HepG2 (cell line): ENCODE measurements at regions not wholly inside any gene's neighbourhood (a gene's known extent, or its start where the extent isn't known, plus 50 kb on each side); places are given as distances from the start of the nearest gene placed in this dataset.

Experiments used
- MAZ ChIP-seq, 2 experiments: sonication (generic) in 1 of 2; formaldehyde crosslinking in 1 of 2; IDR thresholded peaks; 2 replicates each; pipeline versions ENCODE4 v1.5.0 to v1.6.1; 2012 to 2020; ENCODE audit warnings: low read depth in 2 of 2, mild to moderate bottlenecking in 2 of 2, borderline replicate concordance in 1 of 2, improper control_type of control experiment in 1 of 2, low read length in 1 of 2, missing genetic modification reagents in 1 of 2, moderate library complexity in 1 of 2
- REL ChIP-seq: sonication (generic); formaldehyde crosslinking; conservative IDR thresholded peaks from 2 replicates; pipeline ENCODE4 v1.8.0; 2022; ENCODE audit warnings: mild to moderate bottlenecking, missing genetic modification reagents, moderate library complexity
- SIX1 ChIP-seq: sonication (generic); formaldehyde crosslinking; IDR thresholded peaks from 2 replicates; pipeline ENCODE4 v1.4.0; 2020; ENCODE audit warnings: missing genetic modification reagents, borderline replicate concordance
- ZNF205 ChIP-seq: IDR thresholded peaks from 2 replicates; pipeline ENCODE4 v1.6.1; 2018; ENCODE audit warnings: missing biosample characterization, missing genetic modification reagents
- ZNF335 ChIP-seq: sonication (generic); formaldehyde crosslinking; IDR thresholded peaks from 2 replicates; pipeline ENCODE4 v1.4.0; 2020; ENCODE audit warnings: missing genetic modification reagents
- ZNF446 ChIP-seq: sonication (generic); formaldehyde crosslinking; IDR thresholded peaks from 2 replicates; pipeline ENCODE4 v1.5.0; 2020; ENCODE audit warnings: mild to moderate bottlenecking, missing genetic modification reagents
- TF ChIP-seq, protein P1 (sequence below): sonication (generic); formaldehyde crosslinking; IDR thresholded peaks from 2 replicates; pipeline ENCODE4 v1.5.0; 2020; ENCODE audit warnings: mild to moderate bottlenecking, missing genetic modification reagents, borderline replicate concordance
- TF ChIP-seq, protein P2 (sequence below): IDR thresholded peaks from 2 replicates; pipeline ENCODE4 v1.6.1; 2016; ENCODE audit warnings: mild to moderate bottlenecking
- TF ChIP-seq, protein P3 (sequence below): sonication (generic); formaldehyde crosslinking; IDR thresholded peaks from 2 replicates; pipeline ENCODE4 v1.4.0; 2020; ENCODE audit warnings: mild to moderate bottlenecking, missing genetic modification reagents
- TF ChIP-seq, protein P4 (sequence below): sonication (generic); formaldehyde crosslinking; IDR thresholded peaks from 2 replicates; pipeline ENCODE4 v1.4.0; 2020; ENCODE audit warnings: missing genetic modification reagents
- TF ChIP-seq, protein P5 (sequence below): IDR thresholded peaks from 2 replicates; pipeline ENCODE4 v1.6.1; 2018; ENCODE audit warnings: missing genetic modification reagents, mild to moderate bottlenecking, missing compliant biosample characterization
- TF ChIP-seq, protein P6 (sequence below): sonication (generic); formaldehyde crosslinking; IDR thresholded peaks from 2 replicates; pipeline ENCODE4 v1.5.0; 2020; ENCODE audit warnings: mild to moderate bottlenecking, missing genetic modification reagents, borderline replicate concordance

DNA sequence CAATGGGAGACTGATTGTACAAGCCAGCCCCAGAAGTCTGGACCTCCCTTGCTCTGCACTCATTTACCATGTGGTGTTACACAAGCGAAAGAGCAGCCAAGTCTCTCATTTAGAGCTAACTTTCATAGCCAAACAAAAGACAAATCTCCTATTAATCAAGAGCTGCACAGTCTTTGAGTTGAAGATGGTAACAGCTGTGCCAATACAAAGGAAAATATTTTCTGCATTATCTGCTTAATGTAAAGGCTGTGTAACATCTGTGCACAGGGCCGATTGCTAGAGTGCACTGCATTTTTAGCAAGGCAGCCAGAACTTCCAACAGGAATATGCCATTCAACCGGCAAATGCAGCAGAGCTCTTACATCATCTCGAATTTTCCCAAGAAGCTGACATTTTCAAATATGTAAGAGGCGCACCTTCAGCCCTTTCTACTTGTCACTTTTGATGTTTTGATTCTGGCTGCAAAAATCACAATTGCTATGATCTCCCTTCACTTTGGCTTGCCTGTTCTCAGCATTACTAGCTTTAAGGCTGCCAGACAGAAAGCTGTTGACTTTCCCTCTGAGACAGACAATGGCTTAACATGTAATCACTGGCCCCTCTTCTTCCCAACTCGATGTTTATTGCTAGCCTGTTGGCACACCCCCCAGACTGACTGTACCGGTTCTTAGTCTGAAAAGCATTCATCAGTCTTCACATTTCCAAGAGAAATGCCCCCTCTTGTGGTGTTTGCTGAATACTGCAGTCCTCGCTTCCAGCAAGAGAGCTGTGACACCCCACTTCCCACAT, 96.9 kb upstream of the TANK start (continued):
- TF ChIP-seq, protein P1, sequence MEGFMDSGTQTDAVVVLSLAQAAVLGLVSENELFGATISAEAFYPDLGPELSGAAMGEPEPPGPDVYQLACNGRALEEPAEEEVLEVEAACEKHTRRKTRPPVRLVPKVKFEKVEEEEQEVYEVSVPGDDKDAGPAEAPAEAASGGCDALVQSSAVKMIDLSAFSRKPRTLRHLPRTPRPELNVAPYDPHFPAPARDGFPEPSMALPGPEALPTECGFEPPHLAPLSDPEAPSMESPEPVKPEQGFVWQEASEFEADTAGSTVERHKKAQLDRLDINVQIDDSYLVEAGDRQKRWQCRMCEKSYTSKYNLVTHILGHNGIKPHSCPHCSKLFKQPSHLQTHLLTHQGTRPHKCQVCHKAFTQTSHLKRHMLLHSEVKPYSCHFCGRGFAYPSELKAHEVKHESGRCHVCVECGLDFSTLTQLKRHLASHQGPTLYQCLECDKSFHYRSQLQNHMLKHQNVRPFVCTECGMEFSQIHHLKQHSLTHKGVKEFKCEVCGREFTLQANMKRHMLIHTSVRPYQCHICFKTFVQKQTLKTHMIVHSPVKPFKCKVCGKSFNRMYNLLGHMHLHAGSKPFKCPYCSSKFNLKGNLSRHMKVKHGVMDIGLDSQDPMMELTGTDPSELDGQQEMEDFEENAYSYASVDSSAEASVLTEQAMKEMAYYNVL (CRISPR knock-in tag): no peak
- TF ChIP-seq, protein P2, sequence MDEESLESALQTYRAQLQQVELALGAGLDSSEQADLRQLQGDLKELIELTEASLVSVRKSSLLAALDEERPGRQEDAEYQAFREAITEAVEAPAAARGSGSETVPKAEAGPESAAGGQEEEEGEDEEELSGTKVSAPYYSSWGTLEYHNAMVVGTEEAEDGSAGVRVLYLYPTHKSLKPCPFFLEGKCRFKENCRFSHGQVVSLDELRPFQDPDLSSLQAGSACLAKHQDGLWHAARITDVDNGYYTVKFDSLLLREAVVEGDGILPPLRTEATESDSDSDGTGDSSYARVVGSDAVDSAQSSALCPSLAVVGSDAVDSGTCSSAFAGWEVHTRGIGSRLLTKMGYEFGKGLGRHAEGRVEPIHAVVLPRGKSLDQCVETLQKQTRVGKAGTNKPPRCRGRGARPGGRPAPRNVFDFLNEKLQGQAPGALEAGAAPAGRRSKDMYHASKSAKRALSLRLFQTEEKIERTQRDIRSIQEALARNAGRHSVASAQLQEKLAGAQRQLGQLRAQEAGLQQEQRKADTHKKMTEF (CRISPR knock-in tag): 0 out of 2 replicates have a peak, but pooled peaks have one; percentile 38
- no peak for TF ChIP-seq ZNF446 (CRISPR knock-in tag)
- no peak for TF ChIP-seq ZNF335
- TF ChIP-seq, protein P3, sequence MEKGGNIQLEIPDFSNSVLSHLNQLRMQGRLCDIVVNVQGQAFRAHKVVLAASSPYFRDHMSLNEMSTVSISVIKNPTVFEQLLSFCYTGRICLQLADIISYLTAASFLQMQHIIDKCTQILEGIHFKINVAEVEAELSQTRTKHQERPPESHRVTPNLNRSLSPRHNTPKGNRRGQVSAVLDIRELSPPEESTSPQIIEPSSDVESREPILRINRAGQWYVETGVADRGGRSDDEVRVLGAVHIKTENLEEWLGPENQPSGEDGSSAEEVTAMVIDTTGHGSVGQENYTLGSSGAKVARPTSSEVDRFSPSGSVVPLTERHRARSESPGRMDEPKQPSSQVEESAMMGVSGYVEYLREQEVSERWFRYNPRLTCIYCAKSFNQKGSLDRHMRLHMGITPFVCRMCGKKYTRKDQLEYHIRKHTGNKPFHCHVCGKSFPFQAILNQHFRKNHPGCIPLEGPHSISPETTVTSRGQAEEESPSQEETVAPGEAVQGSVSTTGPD (CRISPR knock-in tag): no peak
- TF ChIP-seq, protein P4, sequence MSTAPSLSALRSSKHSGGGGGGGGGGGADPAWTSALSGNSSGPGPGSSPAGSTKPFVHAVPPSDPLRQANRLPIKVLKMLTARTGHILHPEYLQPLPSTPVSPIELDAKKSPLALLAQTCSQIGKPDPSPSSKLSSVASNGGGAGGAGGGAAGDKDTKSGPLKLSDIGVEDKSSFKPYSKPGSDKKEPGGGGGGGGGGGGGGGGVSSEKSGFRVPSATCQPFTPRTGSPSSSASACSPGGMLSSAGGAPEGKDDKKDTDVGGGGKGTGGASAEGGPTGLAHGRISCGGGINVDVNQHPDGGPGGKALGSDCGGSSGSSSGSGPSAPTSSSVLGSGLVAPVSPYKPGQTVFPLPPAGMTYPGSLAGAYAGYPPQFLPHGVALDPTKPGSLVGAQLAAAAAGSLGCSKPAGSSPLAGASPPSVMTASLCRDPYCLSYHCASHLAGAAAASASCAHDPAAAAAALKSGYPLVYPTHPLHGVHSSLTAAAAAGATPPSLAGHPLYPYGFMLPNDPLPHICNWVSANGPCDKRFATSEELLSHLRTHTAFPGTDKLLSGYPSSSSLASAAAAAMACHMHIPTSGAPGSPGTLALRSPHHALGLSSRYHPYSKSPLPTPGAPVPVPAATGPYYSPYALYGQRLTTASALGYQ (CRISPR knock-in tag): no peak
- TF ChIP-seq ZNF205 (CRISPR knock-in tag): no peak
- TF ChIP-seq REL: no peak
- no peak for TF ChIP-seq MAZ (IDR thresholded peaks at IDR 0.05; ENCODE audit: borderline replicate concordance, low read depth, low read length)
- no peak for TF ChIP-seq MAZ (CRISPR knock-in tag; IDR thresholded peaks at IDR 0.05; ENCODE audit: low read depth)
- TF ChIP-seq, protein P5, sequence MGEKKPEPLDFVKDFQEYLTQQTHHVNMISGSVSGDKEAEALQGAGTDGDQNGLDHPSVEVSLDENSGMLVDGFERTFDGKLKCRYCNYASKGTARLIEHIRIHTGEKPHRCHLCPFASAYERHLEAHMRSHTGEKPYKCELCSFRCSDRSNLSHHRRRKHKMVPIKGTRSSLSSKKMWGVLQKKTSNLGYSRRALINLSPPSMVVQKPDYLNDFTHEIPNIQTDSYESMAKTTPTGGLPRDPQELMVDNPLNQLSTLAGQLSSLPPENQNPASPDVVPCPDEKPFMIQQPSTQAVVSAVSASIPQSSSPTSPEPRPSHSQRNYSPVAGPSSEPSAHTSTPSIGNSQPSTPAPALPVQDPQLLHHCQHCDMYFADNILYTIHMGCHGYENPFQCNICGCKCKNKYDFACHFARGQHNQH (CRISPR knock-in tag): no peak
- TF ChIP-seq, protein P6, sequence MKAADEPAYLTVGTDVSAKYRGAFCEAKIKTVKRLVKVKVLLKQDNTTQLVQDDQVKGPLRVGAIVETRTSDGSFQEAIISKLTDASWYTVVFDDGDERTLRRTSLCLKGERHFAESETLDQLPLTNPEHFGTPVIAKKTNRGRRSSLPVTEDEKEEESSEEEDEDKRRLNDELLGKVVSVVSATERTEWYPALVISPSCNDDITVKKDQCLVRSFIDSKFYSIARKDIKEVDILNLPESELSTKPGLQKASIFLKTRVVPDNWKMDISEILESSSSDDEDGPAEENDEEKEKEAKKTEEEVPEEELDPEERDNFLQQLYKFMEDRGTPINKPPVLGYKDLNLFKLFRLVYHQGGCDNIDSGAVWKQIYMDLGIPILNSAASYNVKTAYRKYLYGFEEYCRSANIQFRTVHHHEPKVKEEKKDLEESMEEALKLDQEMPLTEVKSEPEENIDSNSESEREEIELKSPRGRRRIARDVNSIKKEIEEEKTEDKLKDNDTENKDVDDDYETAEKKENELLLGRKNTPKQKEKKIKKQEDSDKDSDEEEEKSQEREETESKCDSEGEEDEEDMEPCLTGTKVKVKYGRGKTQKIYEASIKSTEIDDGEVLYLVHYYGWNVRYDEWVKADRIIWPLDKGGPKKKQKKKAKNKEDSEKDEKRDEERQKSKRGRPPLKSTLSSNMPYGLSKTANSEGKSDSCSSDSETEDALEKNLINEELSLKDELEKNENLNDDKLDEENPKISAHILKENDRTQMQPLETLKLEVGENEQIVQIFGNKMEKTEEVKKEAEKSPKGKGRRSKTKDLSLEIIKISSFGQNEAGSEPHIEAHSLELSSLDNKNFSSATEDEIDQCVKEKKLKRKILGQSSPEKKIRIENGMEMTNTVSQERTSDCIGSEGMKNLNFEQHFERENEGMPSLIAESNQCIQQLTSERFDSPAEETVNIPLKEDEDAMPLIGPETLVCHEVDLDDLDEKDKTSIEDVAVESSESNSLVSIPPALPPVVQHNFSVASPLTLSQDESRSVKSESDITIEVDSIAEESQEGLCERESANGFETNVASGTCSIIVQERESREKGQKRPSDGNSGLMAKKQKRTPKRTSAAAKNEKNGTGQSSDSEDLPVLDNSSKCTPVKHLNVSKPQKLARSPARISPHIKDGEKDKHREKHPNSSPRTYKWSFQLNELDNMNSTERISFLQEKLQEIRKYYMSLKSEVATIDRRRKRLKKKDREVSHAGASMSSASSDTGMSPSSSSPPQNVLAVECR (CRISPR knock-in tag): no peak
- TF ChIP-seq SIX1: peak; percentile 28; the same call in 1 of the 2 replicates
